OCI-LY1 (cell line): ENCODE measurements at regions not wholly inside any gene's neighbourhood (a gene's known extent, or its start where the extent isn't known, plus 50 kb on each side); places are given as distances from the start of the nearest gene placed in this dataset.

Experiments used
- CTCF ChIP-seq: fragments of 200-600 bp; sonication (generic), shearing (Covaris generic); IDR thresholded peaks from 2 replicates; pipeline ENCODE4 v1.5.1; 2017; ENCODE audit warnings: mild to moderate bottlenecking, antibody characterized with exemption, low read length, moderate library complexity, mixed read lengths
- EZH2 ChIP-seq: fragments of 200-600 bp; sonication (generic), shearing (Covaris generic); IDR thresholded peaks from 2 replicates; pipeline ENCODE4 v1.8.0; 2017; ENCODE audit warnings: borderline replicate concordance, mixed run types, mild to moderate bottlenecking, antibody characterized with exemption, low read length, moderate library complexity, mixed read lengths

- TF ChIP-seq CTCF = no peak
- no peak for TF ChIP-seq EZH2
Measured at GRCh38 chr14:26872515-26873361, 274.9 kb upstream of the NOVA1 start.
